Activated naive CD8-positive, alpha-beta T cell treated with anti-CD3 and anti-CD28 coated beads, Interleukin-2, amount 50 U/mL, for 24 hours (primary cell): ENCODE measurements at regions not wholly inside any gene's neighbourhood (a gene's known extent, or its start where the extent isn't known, plus 50 kb on each side); places are given as distances from the start of the nearest gene placed in this dataset.
"Not testable (repeated sequence)": the region's sequence is repeated elsewhere in the genome, so short reads cannot be mapped to it uniquely, and the experiment has no call there.

Experiments
- ATAC-seq: fragments of 150-1000 bp; cut with Tn5 transposase; one replicate; pipeline ENCODE4 v1.10.0; 2021
- DNase-seq: peaks from one replicate; pipeline ENCODE4 v3.0.0; 2021
- H3K27ac Mint-ChIP-seq: one replicate; pipeline ENCODE4 v1.8.0; 2021; ENCODE audit warnings: mild to moderate bottlenecking, mixed read lengths
- H3K27me3 Mint-ChIP-seq: one replicate; pipeline ENCODE4 v1.8.0; 2021; ENCODE audit warnings: mixed read lengths
- H3K36me3 Mint-ChIP-seq: one replicate; pipeline ENCODE4 v1.8.0; 2021; ENCODE audit warnings: low read depth, mixed read lengths
- H3K4me1 Mint-ChIP-seq: one replicate; pipeline ENCODE4 v1.8.0; 2021; ENCODE audit warnings: mixed read lengths
- H3K4me3 Mint-ChIP-seq: one replicate; pipeline ENCODE4 v1.8.0; 2021; ENCODE audit warnings: mild to moderate bottlenecking, moderate library complexity, mixed read lengths
- H3K9me3 Mint-ChIP-seq: one replicate; pipeline ENCODE4 v1.8.0; 2021; ENCODE audit warnings: mixed read lengths

- Mint-ChIP-seq H3K27ac (no peak overlapping the region), H3K36me3 (no peaks in the 10 kb centered on the region), H3K27me3 (no peaks in the 10 kb centered on the region), H3K4me3 (no peak overlapping the region), H3K4me1 (no peaks in the 10 kb centered on the region), H3K9me3 (peaks cover 4% of the 10 kb centered on the region)
- no peak for DNase-seq
- ATAC-seq = no peak
Observed at GRCh38 chr3:152760024-152760563, 74.8 kb upstream of the P2RY1 start.

GRCh38 chr3:152760591-152760990 lies 74.3 kb upstream of the P2RY1 start:
- H3K27ac Mint-ChIP-seq = no peak overlapping the region
- H3K9me3 Mint-ChIP-seq = peaks cover 9% of the 10 kb centered on the region
- no peaks in the 10 kb centered on the region for H3K27me3 Mint-ChIP-seq
- H3K36me3 Mint-ChIP-seq = no peaks in the 10 kb centered on the region
- no peaks in the 10 kb centered on the region for H3K4me1 Mint-ChIP-seq
- no peak for DNase-seq
- no peak for ATAC-seq
- H3K4me3 Mint-ChIP-seq = no peak overlapping the region

DNA sequence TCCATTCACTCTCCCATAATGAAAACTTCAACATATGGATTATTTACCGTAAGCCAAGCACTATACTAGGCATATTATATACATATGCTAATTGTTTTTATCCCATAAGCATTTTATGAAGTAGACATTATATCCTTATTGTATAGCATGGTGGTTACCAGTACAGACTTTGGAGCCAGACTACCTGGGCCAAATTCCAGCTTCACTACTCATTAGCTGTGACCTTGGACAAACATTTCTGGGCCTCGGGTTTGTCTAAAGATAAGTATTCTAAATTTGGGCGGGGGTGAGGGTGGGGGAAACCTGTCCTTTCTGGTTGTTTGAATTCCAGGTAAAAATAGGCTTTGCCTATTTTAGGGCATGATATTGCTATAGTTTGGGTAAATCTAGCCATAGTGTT lies 66.5 kb upstream of the P2RY1 start:
- ATAC-seq = no peak
- no peak for DNase-seq
- peaks cover 9% of the 10 kb centered on the region for H3K9me3 Mint-ChIP-seq
- H3K36me3 Mint-ChIP-seq = no peaks in the 10 kb centered on the region
- H3K27ac Mint-ChIP-seq = no peak overlapping the region
- H3K4me1 Mint-ChIP-seq = no peaks in the 10 kb centered on the region
- H3K27me3 Mint-ChIP-seq = no peaks in the 10 kb centered on the region
- H3K4me3 Mint-ChIP-seq = no peak overlapping the region

DNA sequence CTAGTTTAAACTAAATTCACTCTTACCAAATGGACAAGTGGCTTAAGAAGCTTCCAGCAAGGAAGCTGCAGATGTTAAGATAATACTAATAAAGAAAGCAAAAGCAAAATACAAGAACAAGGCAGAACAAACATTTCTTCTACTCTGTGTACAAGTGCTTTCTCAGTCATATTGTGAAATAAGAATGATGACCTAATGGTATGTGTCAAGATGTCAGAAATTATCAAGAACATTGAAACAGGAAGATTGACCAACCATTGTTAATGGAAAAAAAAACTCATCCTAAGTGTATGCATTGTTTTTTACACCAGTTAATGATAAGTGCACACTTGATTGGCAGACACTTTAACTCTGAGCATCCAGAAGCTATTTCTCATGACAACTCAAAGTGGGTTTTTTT lies 65.4 kb upstream of the P2RY1 start:
- peaks cover 9% of the 10 kb centered on the region for H3K9me3 Mint-ChIP-seq
- no peak for DNase-seq
- H3K4me1 Mint-ChIP-seq = no peaks in the 10 kb centered on the region
- no peaks in the 10 kb centered on the region for H3K36me3 Mint-ChIP-seq
- H3K4me3 Mint-ChIP-seq = no peak overlapping the region
- ATAC-seq = no peak
- H3K27me3 Mint-ChIP-seq = no peaks in the 10 kb centered on the region
- no peak overlapping the region for H3K27ac Mint-ChIP-seq

DNA sequence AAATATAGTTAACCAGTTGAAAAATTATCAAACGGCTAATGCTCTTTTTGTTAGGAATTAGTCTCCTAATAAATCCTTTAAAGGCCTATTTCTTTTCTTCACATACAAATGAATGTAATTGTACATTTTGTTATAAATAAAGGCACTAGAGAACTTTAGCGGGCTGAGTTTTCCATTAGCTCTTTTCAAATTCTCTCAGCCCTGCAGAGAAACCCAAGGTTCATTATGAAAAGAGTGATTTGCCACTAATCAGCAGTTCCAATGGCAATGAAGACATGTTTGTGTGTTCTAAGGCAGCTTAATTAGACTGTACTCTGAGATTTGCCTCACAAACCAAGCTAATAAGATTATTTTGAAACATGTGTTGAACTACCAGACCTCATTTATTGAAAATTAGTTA lies 64.6 kb upstream of the P2RY1 start:
- H3K9me3 Mint-ChIP-seq = peaks cover 2% of the 10 kb centered on the region
- H3K4me1 Mint-ChIP-seq = no peaks in the 10 kb centered on the region
- H3K27ac Mint-ChIP-seq = no peak overlapping the region
- ATAC-seq = no peak
- no peaks in the 10 kb centered on the region for H3K27me3 Mint-ChIP-seq
- no peak overlapping the region for H3K4me3 Mint-ChIP-seq
- no peak for DNase-seq
- H3K36me3 Mint-ChIP-seq = no peaks in the 10 kb centered on the region

DNA sequence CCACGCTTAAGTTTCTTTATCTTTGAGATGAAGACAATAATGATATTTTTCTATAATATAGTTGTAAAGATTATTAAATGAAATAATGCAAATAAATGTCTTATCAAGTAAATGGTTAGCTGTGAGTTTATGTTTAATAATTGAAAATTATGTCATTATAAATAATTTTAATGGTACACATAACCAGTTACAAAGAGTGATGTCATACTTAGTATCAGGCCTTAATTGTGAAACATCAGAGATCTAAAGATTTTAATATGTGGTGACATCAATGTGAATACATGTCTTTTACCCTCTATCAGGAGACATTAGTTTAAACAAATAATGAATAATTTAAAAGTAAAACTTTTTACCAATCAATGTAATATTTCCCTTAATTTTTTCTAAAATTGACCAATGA lies 63.8 kb upstream of the P2RY1 start:
- Mint-ChIP-seq H3K27ac (no peak overlapping the region), H3K4me3 (no peak overlapping the region), H3K9me3 (no peaks in the 10 kb centered on the region), H3K36me3 (no peaks in the 10 kb centered on the region), H3K4me1 (no peaks in the 10 kb centered on the region), H3K27me3 (no peaks in the 10 kb centered on the region)
- ATAC-seq (no peak), DNase-seq (no peak)

DNA sequence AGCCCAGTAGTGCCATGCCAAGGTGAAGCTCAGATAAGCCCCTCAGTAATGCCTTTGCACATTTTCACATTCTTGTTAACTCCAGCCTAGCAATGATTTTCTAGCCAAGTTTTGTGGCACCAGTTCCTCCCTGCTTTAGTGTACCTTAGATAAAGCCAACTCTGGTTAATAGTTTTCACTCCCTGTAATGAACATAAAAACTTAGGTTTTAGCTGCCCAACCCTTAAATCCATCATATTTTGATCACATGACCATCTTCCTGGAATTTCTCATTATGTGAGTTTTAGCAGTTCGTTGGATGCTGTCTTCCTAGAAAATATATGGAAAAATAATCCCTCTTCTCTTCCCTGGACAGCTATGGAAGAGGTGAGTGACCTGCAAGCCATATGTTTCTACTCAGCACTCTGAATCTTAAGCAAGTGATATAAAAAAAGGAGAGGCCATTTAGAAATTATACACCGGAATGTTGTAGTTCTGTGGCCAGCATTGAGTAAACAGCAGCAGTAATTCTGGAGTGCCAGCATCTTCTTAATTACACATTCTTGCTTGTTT lies 62.2 kb upstream of the P2RY1 start:
- no peaks in the 10 kb centered on the region for H3K27me3 Mint-ChIP-seq
- no peaks in the 10 kb centered on the region for H3K4me1 Mint-ChIP-seq
- no peak overlapping the region for H3K27ac Mint-ChIP-seq
- DNase-seq = no peak
- no peaks in the 10 kb centered on the region for H3K36me3 Mint-ChIP-seq
- no peak for ATAC-seq
- no peaks in the 10 kb centered on the region for H3K9me3 Mint-ChIP-seq
- no peak overlapping the region for H3K4me3 Mint-ChIP-seq

DNA sequence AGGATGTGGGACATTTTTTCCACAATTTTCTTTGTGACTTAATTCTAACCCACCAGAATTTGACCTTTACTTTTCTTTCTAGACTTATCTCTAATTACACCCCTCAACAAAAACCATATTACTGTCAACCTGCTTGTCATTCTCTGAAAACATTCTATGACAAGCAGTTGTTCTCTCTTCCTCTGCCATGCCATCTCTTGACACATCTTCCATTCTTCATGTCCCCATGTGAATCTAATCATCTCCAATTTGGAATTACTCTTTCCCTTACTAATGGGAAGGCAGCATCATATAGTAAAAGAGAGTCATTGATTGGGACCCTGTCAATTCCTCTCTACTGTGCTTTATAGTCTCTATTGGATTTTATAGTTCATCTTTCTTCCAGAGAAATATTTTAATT lies 61.3 kb upstream of the P2RY1 start:
- ATAC-seq = no peak

DNA sequence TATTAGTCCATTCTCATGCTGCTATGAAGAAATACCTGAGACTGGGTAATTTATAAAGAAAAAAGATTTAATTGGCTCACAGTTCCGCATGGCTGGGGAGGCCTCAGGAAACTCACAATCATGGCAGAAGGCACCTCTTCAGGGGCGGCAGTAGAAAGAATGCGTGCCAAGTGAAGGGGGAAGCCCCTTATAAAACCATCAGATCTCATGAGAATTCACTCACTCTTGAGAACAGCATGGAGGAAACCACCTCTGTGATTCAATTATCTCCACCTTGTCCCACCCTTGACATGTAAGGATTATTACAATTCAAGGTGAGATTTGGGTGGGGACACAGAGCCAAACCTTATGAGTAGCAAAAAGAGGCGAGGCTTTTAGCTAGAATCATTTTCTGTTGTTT lies 60.7 kb upstream of the P2RY1 start:
- not testable (repeated sequence) for ATAC-seq, H3K36me3 Mint-ChIP-seq, H3K4me3 Mint-ChIP-seq, H3K4me1 Mint-ChIP-seq, DNase-seq, H3K27me3 Mint-ChIP-seq, H3K27ac Mint-ChIP-seq, H3K9me3 Mint-ChIP-seq

More for the DNA sequence above, 61.3 kb upstream of the P2RY1 start:
- no peaks in the 10 kb centered on the region for H3K27me3 Mint-ChIP-seq
- H3K4me1 Mint-ChIP-seq = no peaks in the 10 kb centered on the region
- H3K36me3 Mint-ChIP-seq = no peaks in the 10 kb centered on the region
- no peak for DNase-seq
- H3K27ac Mint-ChIP-seq = no peak overlapping the region
- H3K4me3 Mint-ChIP-seq = no peak overlapping the region
- H3K9me3 Mint-ChIP-seq = no peaks in the 10 kb centered on the region

GRCh38 chr3:152778022-152778421 lies 56.9 kb upstream of the P2RY1 start:
- Mint-ChIP-seq H3K36me3 (no peaks in the 10 kb centered on the region), H3K4me1 (no peaks in the 10 kb centered on the region), H3K4me3 (no peak overlapping the region), H3K27me3 (no peaks in the 10 kb centered on the region), H3K9me3 (no peaks in the 10 kb centered on the region), H3K27ac (no peak overlapping the region)
- no peak for DNase-seq
- no peak for ATAC-seq

DNA sequence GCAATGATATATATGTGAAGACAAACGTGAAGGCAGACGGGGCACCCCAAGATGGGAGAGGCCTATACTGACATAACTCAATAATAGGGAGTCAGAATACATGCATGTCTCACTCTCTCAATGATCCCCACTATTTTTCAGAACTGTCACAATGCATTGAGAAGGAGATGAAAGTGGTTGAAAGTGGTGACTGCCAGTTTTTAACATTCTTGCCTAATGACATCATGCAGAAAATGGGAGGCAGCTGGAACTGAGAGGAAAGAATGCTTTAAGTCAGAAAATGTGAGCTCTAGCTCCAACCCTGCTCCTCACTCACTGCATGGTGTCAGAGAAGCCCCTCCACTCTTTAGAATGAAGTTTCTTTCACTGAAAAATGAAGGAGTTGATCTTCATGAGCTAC lies 55.3 kb upstream of the P2RY1 start:
- ATAC-seq (no peak), DNase-seq (no peak)
- Mint-ChIP-seq H3K9me3 (no peaks in the 10 kb centered on the region), H3K27ac (no peak overlapping the region), H3K27me3 (no peaks in the 10 kb centered on the region), H3K4me3 (no peak overlapping the region), H3K4me1 (no peaks in the 10 kb centered on the region), H3K36me3 (no peaks in the 10 kb centered on the region)

- no peaks in the 10 kb centered on the region for H3K9me3 Mint-ChIP-seq
- H3K27ac Mint-ChIP-seq = no peak overlapping the region
- ATAC-seq (no peak), DNase-seq (no peak)
- no peaks in the 10 kb centered on the region for H3K36me3 Mint-ChIP-seq
- H3K4me1 Mint-ChIP-seq = no peaks in the 10 kb centered on the region
- no peaks in the 10 kb centered on the region for H3K27me3 Mint-ChIP-seq
- no peak overlapping the region for H3K4me3 Mint-ChIP-seq
Observed at GRCh38 chr3:152780553-152780952, 54.4 kb upstream of the P2RY1 start.

DNA sequence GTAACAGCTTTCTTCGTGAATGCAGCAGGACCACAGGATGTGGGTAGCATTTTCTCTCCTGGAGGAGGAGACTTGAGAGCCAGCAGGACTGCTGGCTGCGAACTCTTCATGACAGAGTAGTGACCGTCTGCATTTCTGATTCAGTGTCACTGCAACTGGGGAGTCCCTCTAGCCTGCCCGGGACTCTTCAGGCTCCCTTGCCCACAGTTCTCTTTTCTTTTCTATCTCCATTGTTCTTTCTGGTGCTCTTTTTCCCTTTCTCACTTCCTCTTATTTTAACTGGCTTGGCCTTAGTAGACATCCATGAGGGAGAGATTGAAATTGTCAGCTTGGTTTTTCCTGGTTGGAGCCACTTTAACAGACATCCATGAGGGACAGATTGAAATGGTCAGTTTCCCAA lies 49.9 kb upstream of the P2RY1 start:
- DNase-seq = no peak
- H3K27ac Mint-ChIP-seq = no peak overlapping the region

More for the DNA sequence above, 49.9 kb upstream of the P2RY1 start:
- Mint-ChIP-seq H3K36me3 (no peaks in the 10 kb centered on the region), H3K4me3 (no peak overlapping the region), H3K27me3 (no peaks in the 10 kb centered on the region), H3K4me1 (no peaks in the 10 kb centered on the region), H3K9me3 (no peaks in the 10 kb centered on the region)
- ATAC-seq = no peak
